ENCODE measurements at regions not wholly inside any gene's neighbourhood (a gene's known extent, or its start where the extent isn't known, plus 50 kb on each side); places are given as distances from the start of the nearest gene placed in this dataset.

- TF ChIP-seq CTCF (IDR thresholded peaks at IDR 0.05; ENCODE audit: low read depth, low read length) (no peak), EZH2phosphoT487 (IDR thresholded peaks at IDR 0.05; ENCODE audit: low read depth) (no peak)
Observed at GRCh38 chr3:26525013-26525412, 97.6 kb upstream of the LRRC3B start.

Data from OCI-LY3 (cell line).